HTR-8/SVneo (cell line): ENCODE measurements at regions not wholly inside any gene's neighbourhood (a gene's known extent, or its start where the extent isn't known, plus 50 kb on each side); places are given as distances from the start of the nearest gene placed in this dataset.

Source experiments
- DNase-seq: peaks from one replicate; pipeline ENCODE4 v3.0.0; 2011; ENCODE audit warnings: low spot score, mixed read lengths; ENCODE audit not compliant: insufficient read length
- FAIRE-seq: peaks from 2 replicates; lab custom pipeline; 2011; peaks lifted over from hg19 to GRCh38; lab: Jason Lieb, UNC

- no peak for DNase-seq
- no peak for FAIRE-seq
These were observed 76.1 kb downstream of the NCOR2 start for GRCh38 chr12:124491310-124491709.

- no peak for DNase-seq
- no peak for FAIRE-seq
These were observed 76.7 kb downstream of the NCOR2 start for GRCh38 chr12:124490584-124491305.

GRCh38 chr12:124489915-124490583, 77.4 kb downstream of the NCOR2 start:
- FAIRE-seq, result no peak

GRCh38 chr12:124489220-124489619, 78.2 kb downstream of the NCOR2 start:
- no peak for FAIRE-seq
- DNase-seq, result no peak

More at GRCh38 chr12:124489915-124490583, 77.4 kb downstream of the NCOR2 start:
- no peak for DNase-seq

- FAIRE-seq (no peak), DNase-seq (no peak)
These were observed 78.9 kb downstream of the NCOR2 start for GRCh38 chr12:124488520-124488919.

- no peak for FAIRE-seq
- no peak for DNase-seq
These were observed 79.6 kb downstream of the NCOR2 start for GRCh38 chr12:124487834-124488165.

- DNase-seq (no peak), FAIRE-seq (no peak)
These were observed 80.2 kb downstream of the NCOR2 start for GRCh38 chr12:124487066-124487833.

- no peak for DNase-seq
- no peak for FAIRE-seq
These were observed 81.0 kb downstream of the NCOR2 start for GRCh38 chr12:124486346-124486963.

- FAIRE-seq (no peak), DNase-seq (no peak)
These were observed 82.0 kb downstream of the NCOR2 start for GRCh38 chr12:124485371-124485770.

- no peak for FAIRE-seq
- no peak for DNase-seq
These were observed 82.9 kb downstream of the NCOR2 start for GRCh38 chr12:124484526-124484953.

- DNase-seq (no peak), FAIRE-seq (no peak)
These were observed 83.3 kb downstream of the NCOR2 start for GRCh38 chr12:124484067-124484466.

- FAIRE-seq (no peak), DNase-seq (no peak)
These were observed 84.3 kb downstream of the NCOR2 start for GRCh38 chr12:124482901-124483799.

- DNase-seq (no peak), FAIRE-seq (no peak)
These were observed 84.9 kb downstream of the NCOR2 start for GRCh38 chr12:124482567-124482893.

- DNase-seq (no peak), FAIRE-seq (no peak)
These were observed 85.4 kb downstream of the NCOR2 start for GRCh38 chr12:124481772-124482566.

GRCh38 chr12:124481257-124481750, 86.1 kb downstream of the NCOR2 start:
- FAIRE-seq, result no peak
- no peak for DNase-seq

- FAIRE-seq, result peak; percentile 94
- DNase-seq, result peak; percentile 94
These were observed 86.7 kb downstream of the NCOR2 start for GRCh38 chr12:124480469-124481256.

GRCh38 chr12:124479680-124480468, 87.5 kb downstream of the NCOR2 start:
- DNase-seq, result no peak
- no peak for FAIRE-seq
